HCT116 (cell line): ENCODE measurements at regions not wholly inside any gene's neighbourhood (a gene's known extent, or its start where the extent isn't known, plus 50 kb on each side); places are given as distances from the start of the nearest gene placed in this dataset.
A peak's percentile ranks its signal among the peaks of the same experiment; 100 is the strongest.

Experiments used
- ATAC-seq: fragments of 200-7000 bp; cut with Tn5 transposase; 2 replicates; pipeline ENCODE4 v1.9.1; 2020; ENCODE audit warnings: mild to moderate bottlenecking, moderate library complexity
- BruUV-seq: library from RNA; stranded (reverse); fragments of 400-500 nt; replicated peaks from 2 replicates; lab custom pipeline; 2021; lab: Mats Ljungman, UMichigan
- CTCF ChIA-PET: fragments of 300-600 bp; sonication (Branson Sonifier 250); formaldehyde crosslinking; loops from one replicate; lab custom pipeline; 2021; ENCODE audit warnings: antibody characterized with exemption; lab: Charles Lee
- POLR2A ChIA-PET: fragments of 300-600, 350-600 bp; sonication (Branson Sonifier 250); formaldehyde crosslinking; loops from one replicate; lab custom pipeline; 2021; ENCODE audit warnings: antibody characterized with exemption; lab: Charles Lee
- RAD21 ChIA-PET, 2 experiments: fragments of 300-600 bp; sonication (Branson Sonifier 250); formaldehyde crosslinking; loops; one replicate each; lab custom pipeline; 2023; ENCODE audit warnings: low total read pairs in 2 of 2; ENCODE audit not compliant: uncharacterized antibody in 2 of 2, unreplicated experiment in 2 of 2, low non-redundant PET in 1 of 2; lab: Charles Lee
- DNase-seq: peaks from one replicate; pipeline ENCODE4 v3.0.0-alpha.2; 2010; ENCODE audit warnings: low read depth, low spot score
- H2AFZ ChIP-seq: fragments of 200-600 bp; shearing (Covaris generic), sonication (generic); 2 replicates; pipeline ENCODE4 v1.6.1; 2017; ENCODE audit warnings: low read depth, mixed run types, mixed read lengths, antibody characterized with exemption, low read length; ENCODE audit not compliant: poor library complexity, severe bottlenecking
- H3K27ac ChIP-seq: 2 replicates; pipeline ENCODE4 v1.5.1; 2012; ENCODE audit warnings: low read depth, low read length
- H3K27me3 ChIP-seq: fragments of 200-600 bp; sonication (generic); 2 replicates; pipeline ENCODE4 v1.6.1; 2016; ENCODE audit warnings: mixed run types, low read length, mixed read lengths; ENCODE audit not compliant: insufficient read depth
- H3K36me3 ChIP-seq, 2 experiments: fragments of 200-500 bp in 1 of 2; fragments of 200-600 bp in 1 of 2; sonication (Bioruptor generic) in 1 of 2; sonication (generic) in 1 of 2; 2 replicates each; pipeline versions ENCODE4 v1.5.1 to v1.6.1; 2014 to 2016; ENCODE audit warnings: low read length in 2 of 2, inconsistent platforms in 1 of 2, mixed read lengths in 1 of 2, mixed run types in 1 of 2; ENCODE audit not compliant: insufficient read depth in 2 of 2, control insufficient read depth in 1 of 2
- H3K4me1 ChIP-seq, 2 experiments: fragments of 200-600 bp in 1 of 2; sonication (generic) in 1 of 2; 2 replicates each; pipeline versions ENCODE4 v1.5.1 to v1.6.1; 2012 to 2017; ENCODE audit warnings: low read length in 2 of 2, inconsistent platforms in 1 of 2, mild to moderate bottlenecking in 1 of 2, mixed read lengths in 1 of 2, mixed run types in 1 of 2, moderate library complexity in 1 of 2; ENCODE audit not compliant: insufficient read depth in 2 of 2, control insufficient read depth in 1 of 2
- H3K4me2 ChIP-seq: fragments of 200-600 bp; sonication (generic); 2 replicates; pipeline ENCODE4 v1.6.1; 2017; ENCODE audit warnings: mixed run types, low read length, mixed read lengths
- H3K4me3 ChIP-seq, 2 experiments: fragments of 200-600 bp in 1 of 2; sonication (generic) in 1 of 2; replicated peaks in 1 of 2; 2 replicates each; pipeline ENCODE4 v1.5.1; 2011 to 2016; ENCODE audit warnings: low read length in 2 of 2, control low read depth in 1 of 2, low read depth in 1 of 2, mild to moderate bottlenecking in 1 of 2, mixed read lengths in 1 of 2, mixed run types in 1 of 2
- H3K79me2 ChIP-seq: fragments of 200-600 bp; sonication (generic); 2 replicates; pipeline ENCODE4 v1.6.1; 2017; ENCODE audit warnings: mild to moderate bottlenecking, mixed run types, low read length, moderate library complexity, mixed read lengths; ENCODE audit not compliant: insufficient read depth
- H3K9ac ChIP-seq: fragments of 200-600 bp; sonication (generic); 2 replicates; pipeline ENCODE4 v1.6.1; 2016; ENCODE audit warnings: low read length, mixed read lengths
- H3K9me2 ChIP-seq: fragments of 200-600 bp; sonication (generic), shearing (Covaris generic); 2 replicates; pipeline ENCODE4 v1.6.1; 2017; ENCODE audit warnings: mixed run types, mild to moderate bottlenecking, moderate library complexity; ENCODE audit not compliant: insufficient read depth
- H3K9me3 ChIP-seq, 2 experiments: fragments of 200-500 bp in 1 of 2; fragments of 200-600 bp in 1 of 2; sonication (Bioruptor generic) in 1 of 2; sonication (generic) in 1 of 2; 2 replicates each; pipeline ENCODE4 v1.6.1; 2014 to 2017; ENCODE audit warnings: low read length in 2 of 2, mixed read lengths in 2 of 2, inconsistent platforms in 1 of 2, low read depth in 1 of 2, mild to moderate bottlenecking in 1 of 2, mixed run types in 1 of 2, moderate library complexity in 1 of 2; ENCODE audit not compliant: control insufficient read depth in 1 of 2, insufficient read depth in 1 of 2
- H4K20me1 ChIP-seq: fragments of 200-600 bp; sonication (generic), shearing (Covaris generic); 2 replicates; pipeline ENCODE4 v1.6.1; 2017; ENCODE audit warnings: mixed run types, mild to moderate bottlenecking, moderate library complexity; ENCODE audit not compliant: insufficient read depth
- CBX3 ChIP-seq: IDR thresholded peaks from 2 replicates; pipeline ENCODE4 v1.6.1; 2012; ENCODE audit warnings: low read depth
- ELF1 ChIP-seq: IDR thresholded peaks from 2 replicates; pipeline ENCODE4 v1.6.1; 2012; ENCODE audit warnings: low read depth, borderline replicate concordance
- EZH2 ChIP-seq: fragments of 200-600 bp; sonication (generic); IDR thresholded peaks from 2 replicates; pipeline ENCODE4 v1.6.1; 2017; ENCODE audit warnings: antibody characterized with exemption, mixed run types
- EZH2phosphoT487 ChIP-seq: fragments of 200-600 bp; IDR thresholded peaks from 2 replicates; pipeline ENCODE4 v1.6.1; 2018; ENCODE audit warnings: antibody characterized with exemption, borderline replicate concordance
- POLR2A ChIP-seq: IDR thresholded peaks from 2 replicates; pipeline ENCODE4 v1.7.0; 2011; ENCODE audit warnings: borderline replicate concordance; ENCODE audit not compliant: insufficient read depth, insufficient read length; ENCODE audit errors: extremely low read depth
- RAD21 ChIP-seq: IDR thresholded peaks from 2 replicates; pipeline ENCODE4 v1.6.1; 2012; ENCODE audit warnings: low read depth, mild to moderate bottlenecking
- ZBTB33 ChIP-seq: IDR thresholded peaks from 2 replicates; pipeline ENCODE4 v1.6.1; 2011; ENCODE audit warnings: mild to moderate bottlenecking, low read length, moderate library complexity; ENCODE audit not compliant: insufficient replicate concordance; ENCODE audit errors: extremely low read depth
- ZFX ChIP-seq: fragments of 450-650 bp; IDR thresholded peaks from 2 replicates; pipeline ENCODE4 v1.6.1; 2017
- intact Hi-C: fragments of 100-400 bp; cut with micrococcal nuclease; formaldehyde crosslinking; loops from 2 replicates; pipeline ENCODE4 v1.10.0; 2022
- TF ChIP-seq, protein P1 (sequence below): IDR thresholded peaks from 2 replicates; pipeline ENCODE4 v1.6.1; 2012
- TF ChIP-seq, protein P2 (sequence below): IDR thresholded peaks from 2 replicates; pipeline ENCODE4 v1.6.1; 2012

DNA sequence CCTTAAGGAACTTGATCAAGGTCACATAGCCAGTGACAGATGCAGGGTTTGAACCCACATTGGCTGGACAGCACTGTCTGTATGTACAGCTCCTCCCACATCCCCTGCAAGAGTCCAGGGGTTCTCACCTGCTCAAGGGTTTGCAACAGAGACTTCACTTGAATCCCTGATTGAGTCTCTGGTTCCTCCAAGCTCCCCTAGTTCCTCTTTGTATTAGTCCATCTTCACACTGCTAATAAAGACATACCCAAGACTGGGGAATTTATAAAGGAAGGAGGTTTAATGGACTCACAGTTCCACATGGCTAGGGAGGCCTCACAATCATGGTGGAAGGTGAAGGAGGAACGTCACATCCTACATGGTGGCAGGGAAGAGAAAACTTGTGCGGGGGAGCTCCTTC is 72.8 kb upstream of the CLDN10 start:
- intact Hi-C loops, result loop anchor here (2.0 to 10.0 kb wide), 3 partner anchors 77 to 805 kb away; no protein-coding TSS in a partner anchor
- no TSS peak for BruUV-seq
- H3K4me2 ChIP-seq, result no peak overlapping the region
- no peaks in the 10 kb centered on the region for H3K36me3 ChIP-seq
- H3K9ac ChIP-seq, result no peak overlapping the region
- no peak for ATAC-seq
- H3K4me3 ChIP-seq, result no peak overlapping the region
- no peak for DNase-seq
- CTCF ChIA-PET, result interaction anchor here (1.7 to 1.9 kb wide), 2 partner anchors 288 to 290 kb away, joined by 3 to 8 read pairs; no protein-coding TSS in a partner anchor
- H3K27me3 ChIP-seq, result no peaks in the 10 kb centered on the region
- TF ChIP-seq ELF1 (no peak), RAD21 (no peak), ZFX (no peak), POLR2A (no peak), EZH2 (no peak), ZBTB33 (no peak), CBX3 (no peak), EZH2phosphoT487 (no peak)
- TF ChIP-seq, protein P1, sequence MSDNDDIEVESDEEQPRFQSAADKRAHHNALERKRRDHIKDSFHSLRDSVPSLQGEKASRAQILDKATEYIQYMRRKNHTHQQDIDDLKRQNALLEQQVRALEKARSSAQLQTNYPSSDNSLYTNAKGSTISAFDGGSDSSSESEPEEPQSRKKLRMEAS, result no peak
- TF ChIP-seq, protein P2, sequence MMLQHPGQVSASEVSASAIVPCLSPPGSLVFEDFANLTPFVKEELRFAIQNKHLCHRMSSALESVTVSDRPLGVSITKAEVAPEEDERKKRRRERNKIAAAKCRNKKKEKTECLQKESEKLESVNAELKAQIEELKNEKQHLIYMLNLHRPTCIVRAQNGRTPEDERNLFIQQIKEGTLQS, result no peak
- TF ChIP-seq, all 23 proteins: peak for 0
- ChIA-PET POLR2A (no interaction called here), RAD21 (no interaction called here)
- no peaks in the 10 kb centered on the region; a peak in 1 of 4 replicates for H3K9me3 ChIP-seq
- H4K20me1 ChIP-seq, result no peaks in the 10 kb centered on the region
- H3K27ac ChIP-seq, result no peak overlapping the region
- H3K4me1 ChIP-seq, result peaks cover 0 to 8% of the 10 kb centered on the region in 2 experiments; a peak in 2 of 4 replicates
- peak overlapping the region; percentile 54 for H2AFZ ChIP-seq
- H3K79me2 ChIP-seq, result no peaks in the 10 kb centered on the region
- H3K9me2 ChIP-seq, result no peaks in the 10 kb centered on the region
